Liver (tissue), 3 donors: ENCODE measurements at regions not wholly inside any gene's neighbourhood (a gene's known extent, or its start where the extent isn't known, plus 50 kb on each side); places are given as distances from the start of the nearest gene placed in this dataset.

Source experiments
- CTCF ChIP-seq: fragments of 150-350 bp; IDR thresholded peaks from 2 replicates; pipeline ENCODE4 v1.5.1; 2017; ENCODE audit warnings: improper control_type of control experiment, low read depth, low read length; ENCODE audit not compliant: missing input control
- FOXA1 ChIP-seq: IDR thresholded peaks from 2 replicates; pipeline ENCODE4 v1.6.1; 2016; ENCODE audit warnings: antibody characterized with exemption
- GABPA ChIP-seq, 2 donors: IDR thresholded peaks in 1 of 2; conservative IDR thresholded peaks in 1 of 2; 2 replicates each; pipeline ENCODE4 v1.6.1; 2016; ENCODE audit warnings: antibody characterized with exemption in 2 of 2, mild to moderate bottlenecking in 1 of 2, moderate library complexity in 1 of 2
- HNF4G ChIP-seq: IDR thresholded peaks from 2 replicates; pipeline ENCODE4 v1.6.1; 2016; ENCODE audit warnings: antibody characterized with exemption
- JUND ChIP-seq, 2 donors: IDR thresholded peaks; 2 replicates each; pipeline ENCODE4 v1.6.1; 2016; ENCODE audit warnings: antibody characterized with exemption in 2 of 2
- NR2F2 ChIP-seq: IDR thresholded peaks from 2 replicates; pipeline ENCODE4 v1.6.1; 2016; ENCODE audit warnings: antibody characterized with exemption
- RAD21 ChIP-seq, 2 donors: IDR thresholded peaks; 2 replicates each; pipeline ENCODE4 v1.6.1; 2016; ENCODE audit warnings: antibody characterized with exemption in 2 of 2, mild to moderate bottlenecking in 2 of 2
- REST ChIP-seq: IDR thresholded peaks from 2 replicates; pipeline ENCODE4 v1.6.1; 2016; ENCODE audit warnings: antibody characterized with exemption, mild to moderate bottlenecking
- RXRA ChIP-seq, 2 donors: IDR thresholded peaks; 2 replicates each; pipeline ENCODE4 v1.6.1; 2017 to 2018; ENCODE audit warnings: antibody characterized with exemption in 2 of 2, mild to moderate bottlenecking in 1 of 2
- SP1 ChIP-seq: IDR thresholded peaks from 2 replicates; pipeline ENCODE4 v1.6.1; 2018; ENCODE audit warnings: antibody characterized with exemption, mild to moderate bottlenecking
- YY1 ChIP-seq: IDR thresholded peaks from 2 replicates; pipeline ENCODE4 v1.6.1; 2016; ENCODE audit warnings: antibody characterized with exemption, mild to moderate bottlenecking
- ZBTB33 ChIP-seq: IDR thresholded peaks from 2 replicates; pipeline ENCODE4 v1.6.1; 2016; ENCODE audit warnings: antibody characterized with exemption
- TF ChIP-seq, protein P1 (sequence below): IDR thresholded peaks from 2 replicates; pipeline ENCODE4 v1.6.1; 2016; ENCODE audit warnings: antibody characterized with exemption
- TF ChIP-seq, protein P2 (sequence below): IDR thresholded peaks from 2 replicates; pipeline ENCODE4 v1.6.1; 2016; ENCODE audit warnings: antibody characterized with exemption
- donor health status: healthy.
- donor health status: healthy.

DNA sequence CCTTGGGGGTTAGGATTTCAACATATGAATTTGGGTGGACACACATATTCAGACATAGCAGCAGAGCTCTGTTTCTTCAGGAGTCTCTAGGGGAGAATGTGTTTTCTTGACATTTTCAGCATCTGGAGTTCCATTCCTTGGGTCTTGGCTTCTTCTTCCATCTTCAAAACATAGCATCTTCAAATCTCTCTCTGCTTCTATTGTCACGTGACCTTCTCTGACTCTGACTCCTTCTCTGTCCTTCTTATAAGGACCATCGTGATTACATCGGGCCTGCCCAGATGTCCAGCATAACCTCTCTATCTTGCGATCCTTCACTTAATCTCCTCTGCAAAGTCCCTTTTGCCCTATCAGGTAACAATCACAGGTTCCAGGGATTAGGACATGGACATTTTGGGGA lies 101.0 kb upstream of the CHD6 start:
- no peak for TF ChIP-seq NR2F2
- no peak for TF ChIP-seq REST
- no peak for TF ChIP-seq CTCF
- TF ChIP-seq, protein P1, sequence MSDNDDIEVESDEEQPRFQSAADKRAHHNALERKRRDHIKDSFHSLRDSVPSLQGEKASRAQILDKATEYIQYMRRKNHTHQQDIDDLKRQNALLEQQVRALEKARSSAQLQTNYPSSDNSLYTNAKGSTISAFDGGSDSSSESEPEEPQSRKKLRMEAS, result no peak
- TF ChIP-seq GABPA (IDR thresholded peaks at IDR 0.05 in 1 of 2, conservative IDR thresholded peaks at IDR 0.05 in 1 of 2), result no peak
- TF ChIP-seq SP1, result no peak
- TF ChIP-seq JUND (IDR thresholded peaks at IDR 0.05), result no peak
- TF ChIP-seq HNF4G, result no peak
- TF ChIP-seq FOXA1, result no peak
- TF ChIP-seq RXRA (IDR thresholded peaks at IDR 0.05), result no peak
- TF ChIP-seq YY1, result no peak
- no peak for TF ChIP-seq RAD21 (IDR thresholded peaks at IDR 0.05)
- TF ChIP-seq, protein P2, sequence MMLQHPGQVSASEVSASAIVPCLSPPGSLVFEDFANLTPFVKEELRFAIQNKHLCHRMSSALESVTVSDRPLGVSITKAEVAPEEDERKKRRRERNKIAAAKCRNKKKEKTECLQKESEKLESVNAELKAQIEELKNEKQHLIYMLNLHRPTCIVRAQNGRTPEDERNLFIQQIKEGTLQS, result no peak
- no peak for TF ChIP-seq ZBTB33
